ENCODE measurements at regions not wholly inside any gene's neighbourhood (a gene's known extent, or its start where the extent isn't known, plus 50 kb on each side); places are given as distances from the start of the nearest gene placed in this dataset.

- intact Hi-C loops (cut with micrococcal nuclease; ENCODE audit: unreplicated experiment) (no loop called here), in situ Hi-C loops (cut with HindIII; ENCODE audit: low pct_unique_long_range_greater_than_20kb, low sequenced_read_pairs) (no loop called here)
- Histone ChIP-seq H3K27me3 (ENCODE audit: control insufficient read depth, insufficient read depth, low read length) (no peaks in the 10 kb centered on the region), H3K4me3 (ENCODE audit: low read depth in 2 of 2, low read length in 2 of 2) (no peak overlapping the region), H3K27ac (ENCODE audit: low read length) (no peak overlapping the region), H3K4me1 (ENCODE audit: control insufficient read depth, insufficient read depth, low read length) (peaks cover 6% of the 10 kb centered on the region; the same call in 1 of the 2 replicates), H3K36me3 (ENCODE audit: control insufficient read depth, insufficient read depth, low read length) (no peaks in the 10 kb centered on the region), H3K9me3 (ENCODE audit: control insufficient read depth, insufficient read depth, low read depth, low read length) (no peaks in the 10 kb centered on the region)
- ChIA-PET CTCF (interaction anchor here (0.5 kb wide), 1 partner anchor 454 kb away, joined by 3 read pairs; no protein-coding TSS in a partner anchor), POLR2A (no interaction called here)
- no peak for TF ChIP-seq REST (IDR thresholded peaks at IDR 0.05; ENCODE audit: insufficient read depth in 1 of 2, low read depth in 2 of 2, low read length in 1 of 2)
- no peak for TF ChIP-seq SIN3A (IDR thresholded peaks at IDR 0.05; ENCODE audit: borderline replicate concordance, insufficient read depth, low read depth, low read length)
- no peak for TF ChIP-seq TCF7L2 (IDR thresholded peaks at IDR 0.05; ENCODE audit: low read depth, low read length)
- no peak for TF ChIP-seq POLR2AphosphoS5 (IDR thresholded peaks at IDR 0.05; ENCODE audit: low read depth, low read length)
- peak; percentile 11; the same call in 1 of the 2 replicates for TF ChIP-seq CTCF (IDR thresholded peaks at IDR 0.05)
- ATAC-seq (no peak), DNase-seq (ENCODE audit: low read depth, low spot score) (no peak)
- no TSS peak for BruUV-seq (replicated peaks)
These were observed 86.2 kb upstream of the BARX2 start for GRCh38 chr11:129289350-129290040.

- ChIA-PET CTCF (no interaction called here), POLR2A (no interaction called here)
- no peaks in the 10 kb centered on the region for H3K36me3 ChIP-seq (ENCODE audit: control insufficient read depth, insufficient read depth, low read length)
- no peak for DNase-seq (ENCODE audit: low read depth, low spot score)
- TF ChIP-seq TCF7L2 (IDR thresholded peaks at IDR 0.05; ENCODE audit: low read depth, low read length): no peak
- no peak for TF ChIP-seq SIN3A (IDR thresholded peaks at IDR 0.05; ENCODE audit: borderline replicate concordance, insufficient read depth, low read depth, low read length)
- TF ChIP-seq REST (IDR thresholded peaks at IDR 0.05; ENCODE audit: insufficient read depth in 1 of 2, low read depth in 2 of 2, low read length in 1 of 2): no peak
- in situ Hi-C loops (cut with HindIII; ENCODE audit: low pct_unique_long_range_greater_than_20kb, low sequenced_read_pairs): no loop called here
- intact Hi-C loops (cut with micrococcal nuclease; ENCODE audit: unreplicated experiment): no loop called here
- no peak overlapping the region for H3K27ac ChIP-seq (ENCODE audit: low read length)
- ATAC-seq: no peak
- peaks cover 7% of the 10 kb centered on the region; the same call in 1 of the 2 replicates for H3K4me1 ChIP-seq (ENCODE audit: control insufficient read depth, insufficient read depth, low read length)
- no peaks in the 10 kb centered on the region for H3K9me3 ChIP-seq (ENCODE audit: control insufficient read depth, insufficient read depth, low read depth, low read length)
- no TSS peak for BruUV-seq (replicated peaks)
- H3K27me3 ChIP-seq (ENCODE audit: control insufficient read depth, insufficient read depth, low read length): no peaks in the 10 kb centered on the region
- no peak overlapping the region for H3K4me3 ChIP-seq (ENCODE audit: low read depth in 2 of 2, low read length in 2 of 2)
These were observed 87.7 kb upstream of the BARX2 start for GRCh38 chr11:129287920-129288319.
